HG03460 (cell line): ENCODE measurements at regions not wholly inside any gene's neighbourhood (a gene's known extent, or its start where the extent isn't known, plus 50 kb on each side); places are given as distances from the start of the nearest gene placed in this dataset.
"Not testable (repeated sequence)": the region's sequence is repeated elsewhere in the genome, so short reads cannot be mapped to it uniquely, and the experiment has no call there.

Source experiments
- ATAC-seq: cut with Tn5 transposase; IDR thresholded peaks from one replicate; pipeline ENCODE4 v1.9.1; 2021; ENCODE audit not compliant: unreplicated experiment

GRCh38 chr21:17066006-17066405 lies 446.8 kb upstream of the CXADR start:
- no peak for ATAC-seq

- ATAC-seq, result no peak
Observed at GRCh38 chr21:17071093-17071492, 441.8 kb upstream of the CXADR start.

GRCh38 chr21:17081193-17081592 lies 431.6 kb upstream of the CXADR start:
- no peak for ATAC-seq

- ATAC-seq, result no peak
Observed at GRCh38 chr21:17082843-17083483, 429.9 kb upstream of the CXADR start.

GRCh38 chr21:17085707-17086106 lies 427.1 kb upstream of the CXADR start:
- no peak for ATAC-seq

GRCh38 chr21:17088500-17088899 lies 424.3 kb upstream of the CXADR start:
- no peak for ATAC-seq

- no peak for ATAC-seq
Observed at GRCh38 chr21:17089091-17089491, 423.8 kb upstream of the CXADR start.

- ATAC-seq, result no peak
Observed at GRCh38 chr21:17101696-17102095, 411.1 kb upstream of the CXADR start.

- ATAC-seq, result no peak
Observed at GRCh38 chr21:17105932-17106331, 406.9 kb upstream of the CXADR start.

GRCh38 chr21:17114045-17114444 lies 398.8 kb upstream of the CXADR start:
- ATAC-seq, result no peak

GRCh38 chr21:17118638-17119384 lies 394.0 kb upstream of the CXADR start:
- no peak for ATAC-seq

GRCh38 chr21:17119466-17120297 lies 393.2 kb upstream of the CXADR start:
- ATAC-seq, result no peak

GRCh38 chr21:17127395-17127794 lies 385.4 kb upstream of the CXADR start:
- not testable (repeated sequence) for ATAC-seq

GRCh38 chr21:17128132-17128531 lies 384.7 kb upstream of the CXADR start:
- ATAC-seq, result no peak

GRCh38 chr21:17139159-17139558 lies 373.7 kb upstream of the CXADR start:
- ATAC-seq, result not testable (repeated sequence)

- no peak for ATAC-seq
Observed at GRCh38 chr21:17139696-17140095, 373.1 kb upstream of the CXADR start.

GRCh38 chr21:17146426-17146825 lies 366.4 kb upstream of the CXADR start:
- ATAC-seq, result no peak

- no peak for ATAC-seq
Observed at GRCh38 chr21:17159697-17160096, 353.1 kb upstream of the CXADR start.

GRCh38 chr21:17185674-17186073 lies 327.2 kb upstream of the CXADR start:
- no peak for ATAC-seq

GRCh38 chr21:17189963-17190362 lies 322.9 kb upstream of the CXADR start:
- ATAC-seq, result no peak

- ATAC-seq, result no peak
Observed at GRCh38 chr21:17191346-17191993, 321.4 kb upstream of the CXADR start.
